ENCODE measurements at regions not wholly inside any gene's neighbourhood (a gene's known extent, or its start where the extent isn't known, plus 50 kb on each side); places are given as distances from the start of the nearest gene placed in this dataset.

GRCh38 chr16:73951481-73951880 lies 345.1 kb upstream of the PSMD7 start:
- no peak overlapping the region for H2BK120ac ChIP-seq (replicated peaks; ENCODE audit: low read depth, low read length)
- H3K79me2 ChIP-seq (ENCODE audit: control insufficient read depth in 1 of 2, insufficient read depth in 2 of 2, low read length in 2 of 2): no peaks in the 10 kb centered on the region
- no peaks in the 10 kb centered on the region for H3K23me2 ChIP-seq (ENCODE audit: low read depth, low read length)
- H4K20me1 ChIP-seq (replicated peaks in 1 of 2; ENCODE audit: control insufficient read depth in 1 of 2, insufficient read depth in 2 of 2, low read length in 2 of 2): no peaks in the 10 kb centered on the region
- POLR2A ChIA-PET (ENCODE audit: partially characterized antibody): no interaction called here
- no peaks in the 10 kb centered on the region for H3K36me3 ChIP-seq (ENCODE audit: control insufficient read depth in 2 of 4, insufficient read depth in 4 of 4, low read length in 3 of 4)
- H2BK5ac ChIP-seq (ENCODE audit: low read depth, low read length): no peak overlapping the region
- TF ChIP-seq HDAC6 (IDR thresholded peaks at IDR 0.05; ENCODE audit: low read depth, low read length): no peak
- no peak for TF ChIP-seq BCL11A (IDR thresholded peaks at IDR 0.05; ENCODE audit: low read depth in 2 of 2, low read length in 2 of 2)
- TF ChIP-seq TCF12 (IDR thresholded peaks at IDR 0.05; ENCODE audit: low read depth, low read length): no peak
- WGBS, 2 experiments (ENCODE audit: extremely low coverage in 1 of 2, insufficient coverage in 1 of 2, insufficient read length in 1 of 2, insufficient replicate concordance in 2 of 2, low coverage in 1 of 2, low lambda C conversion rate in 2 of 2, missing lambda C conversion rate in 1 of 2): 94% methylated on average over 3 of the region's 3 CpGs; no CpG with 5 or more reads in 1 of the 2 experiments
- H2AK5ac ChIP-seq (ENCODE audit: low read depth, low read length): no peak overlapping the region
- no peak overlapping the region for H4K5ac ChIP-seq (ENCODE audit: insufficient read length, low read depth, low read length)
- no peak overlapping the region for H2BK12ac ChIP-seq (ENCODE audit: low read depth, low read length)
- H2BK15ac ChIP-seq (ENCODE audit: low read length): peak overlapping the region; percentile 67; the same call in 1 of the 2 replicates
- no peak overlapping the region for H3K9ac ChIP-seq (replicated peaks in 1 of 4; ENCODE audit: extremely low read depth in 1 of 4, low read depth in 3 of 4, low read length in 3 of 4)
- H3K14ac ChIP-seq (ENCODE audit: insufficient read length): no peak overlapping the region
- H3K4me2 ChIP-seq (ENCODE audit: insufficient read depth in 1 of 2, low read depth in 2 of 2, low read length in 2 of 2): no peak overlapping the region
- FAIRE-seq (no peak), DNase-seq (ENCODE audit: low read depth in 1 of 2, low spot score in 2 of 2) (no peak)
- H2AFZ ChIP-seq (ENCODE audit: low read length): 0 out of 2 replicates have a peak overlapping the region, but pooled peaks have one; percentile 72
- H3K4me3 ChIP-seq (ENCODE audit: extremely low read depth in 1 of 4, insufficient read depth in 2 of 4, low read depth in 3 of 4, low read length in 4 of 4): no peak overlapping the region
- H3K79me1 ChIP-seq (ENCODE audit: low read depth, low read length): no peaks in the 10 kb centered on the region; the same call in 1 of the 2 replicates
- CTCF ChIA-PET (ENCODE audit: partially characterized antibody): interaction anchor here (0.7 to 1.6 kb wide), 3 partner anchors 73 to 568 kb away, joined by 3 to 4 read pairs (median 3); no protein-coding TSS in a partner anchor
- H3K56ac ChIP-seq (replicated peaks; ENCODE audit: insufficient read length, low read depth, low read length): no peak overlapping the region
- H2BK20ac ChIP-seq (ENCODE audit: low read length): no peak overlapping the region
- H3K27me3 ChIP-seq (replicated peaks in 1 of 4; ENCODE audit: control insufficient read depth in 3 of 4, extremely low read depth in 1 of 4, insufficient read depth in 3 of 4, low read length in 3 of 4): no peaks in the 10 kb centered on the region
- H3K9me3 ChIP-seq (ENCODE audit: insufficient read depth in 2 of 2, low read depth in 1 of 2, low read length in 1 of 2): no peaks in the 10 kb centered on the region; a peak in 1 of 4 replicates
- no peak overlapping the region for H3K4ac ChIP-seq (replicated peaks; ENCODE audit: insufficient read length, low read depth, low read length)
- no peak overlapping the region for H3K23ac ChIP-seq (ENCODE audit: insufficient read length)
- no peak overlapping the region for H3K18ac ChIP-seq (ENCODE audit: extremely low read depth, low read length)
- no peak overlapping the region for H4K8ac ChIP-seq (ENCODE audit: extremely low read depth, insufficient read depth, low read length)
- H3K4me1 ChIP-seq (replicated peaks in 1 of 4; ENCODE audit: control insufficient read depth in 3 of 4, insufficient read depth in 4 of 4, low read length in 3 of 4): 0 out of 7 replicates have a peak, but pooled peaks cover 0 to 2% (median 0%) of the 10 kb centered on the region in 4 experiments
- H3K27ac ChIP-seq (ENCODE audit: low read depth, low read length): no peak overlapping the region
- no peak overlapping the region for H4K91ac ChIP-seq (replicated peaks; ENCODE audit: insufficient read length, low read length)

Data from H1 (cell line).